Retinal pigment epithelial cell (primary cell): ENCODE measurements at regions not wholly inside any gene's neighbourhood (a gene's known extent, or its start where the extent isn't known, plus 50 kb on each side); places are given as distances from the start of the nearest gene placed in this dataset.
"Not testable (repeated sequence)": the region's sequence is repeated elsewhere in the genome, so short reads cannot be mapped to it uniquely, and the experiment has no call there.

Experiments
- DNase-seq: peaks from one replicate; pipeline ENCODE4 v3.0.0-alpha.2; 2010; ENCODE audit warnings: low read depth
- H3K4me3 ChIP-seq: 2 replicates; pipeline ENCODE4 v1.5.1; 2011; ENCODE audit warnings: mild to moderate bottlenecking, low read length, control low read depth, moderate library complexity
- TF ChIP-seq, protein P1 (sequence below): conservative IDR thresholded peaks from 2 replicates; pipeline ENCODE4 v1.5.1; 2011; ENCODE audit warnings: low read depth, low read length, control low read depth, inconsistent platforms

DNA sequence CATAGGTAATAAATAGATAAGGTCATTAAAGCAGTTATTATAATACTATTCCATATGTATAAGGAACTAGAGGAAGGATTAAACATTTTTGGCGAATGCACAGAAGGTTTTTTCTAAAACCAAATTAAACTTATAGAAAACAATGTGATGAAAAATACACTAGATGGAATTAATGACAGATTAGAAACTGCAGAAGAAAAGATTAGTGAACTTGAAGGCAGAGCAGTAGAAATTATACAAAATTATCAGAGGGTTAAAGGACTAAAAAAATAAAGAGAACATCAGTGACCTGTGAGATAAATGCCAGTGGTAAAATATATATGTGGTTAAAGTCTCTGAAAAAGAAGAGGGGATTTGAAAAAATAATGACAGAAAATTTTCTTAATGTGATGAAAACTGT, 74.0 kb downstream of the IGLL5 start:
- TF ChIP-seq, protein P1, sequence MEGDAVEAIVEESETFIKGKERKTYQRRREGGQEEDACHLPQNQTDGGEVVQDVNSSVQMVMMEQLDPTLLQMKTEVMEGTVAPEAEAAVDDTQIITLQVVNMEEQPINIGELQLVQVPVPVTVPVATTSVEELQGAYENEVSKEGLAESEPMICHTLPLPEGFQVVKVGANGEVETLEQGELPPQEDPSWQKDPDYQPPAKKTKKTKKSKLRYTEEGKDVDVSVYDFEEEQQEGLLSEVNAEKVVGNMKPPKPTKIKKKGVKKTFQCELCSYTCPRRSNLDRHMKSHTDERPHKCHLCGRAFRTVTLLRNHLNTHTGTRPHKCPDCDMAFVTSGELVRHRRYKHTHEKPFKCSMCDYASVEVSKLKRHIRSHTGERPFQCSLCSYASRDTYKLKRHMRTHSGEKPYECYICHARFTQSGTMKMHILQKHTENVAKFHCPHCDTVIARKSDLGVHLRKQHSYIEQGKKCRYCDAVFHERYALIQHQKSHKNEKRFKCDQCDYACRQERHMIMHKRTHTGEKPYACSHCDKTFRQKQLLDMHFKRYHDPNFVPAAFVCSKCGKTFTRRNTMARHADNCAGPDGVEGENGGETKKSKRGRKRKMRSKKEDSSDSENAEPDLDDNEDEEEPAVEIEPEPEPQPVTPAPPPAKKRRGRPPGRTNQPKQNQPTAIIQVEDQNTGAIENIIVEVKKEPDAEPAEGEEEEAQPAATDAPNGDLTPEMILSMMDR = no peak
- H3K4me3 ChIP-seq = no peak overlapping the region
- no peak for DNase-seq

DNA sequence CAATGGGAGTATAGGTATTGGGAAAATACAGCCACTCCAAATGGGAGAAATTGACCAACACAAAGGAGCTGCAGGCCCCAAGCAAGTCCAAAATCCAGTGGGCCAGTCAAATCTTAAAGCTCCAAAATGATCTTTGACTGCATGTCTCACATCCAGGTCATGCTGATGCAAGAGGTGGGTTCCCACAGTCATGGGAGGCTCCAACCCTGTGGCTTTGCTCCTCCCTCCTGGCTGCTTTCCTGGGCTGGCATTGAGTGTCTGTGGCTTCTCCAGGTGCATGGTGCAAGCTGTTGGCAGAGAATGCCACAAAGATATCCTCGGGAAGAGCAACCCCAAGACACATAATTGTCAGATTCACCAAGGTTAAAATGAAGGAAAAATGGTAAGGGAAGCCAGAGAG, 80.8 kb downstream of the IGLL5 start:
- H3K4me3 ChIP-seq = no peak overlapping the region
- TF ChIP-seq, protein P1 = no peak
- DNase-seq = no peak

DNA sequence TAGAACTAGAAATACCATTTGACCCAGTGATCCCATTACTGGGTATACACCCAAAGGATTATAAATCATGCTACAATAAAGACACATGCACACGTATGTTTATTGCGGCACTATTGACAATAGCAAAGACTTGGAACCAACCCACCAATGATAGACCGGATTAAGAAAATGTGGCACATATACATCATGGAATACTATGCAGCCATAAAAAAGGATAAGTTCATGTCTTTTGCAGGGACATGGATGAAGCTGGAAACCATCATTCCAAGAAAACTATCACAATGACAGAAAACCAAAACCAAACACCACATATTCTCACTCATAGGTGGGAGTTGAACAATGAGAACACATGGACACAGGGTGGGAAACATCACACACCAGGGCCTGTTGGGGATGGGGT, 85.0 kb downstream of the IGLL5 start:
- DNase-seq, H3K4me3 ChIP-seq: not testable (repeated sequence)

GRCh38 chr22:22973336-22973735, 85.7 kb downstream of the IGLL5 start:
- TF ChIP-seq, protein P1 = no peak
- no peak for DNase-seq
- no peak overlapping the region for H3K4me3 ChIP-seq

GRCh38 chr22:22974156-22974555, 86.5 kb downstream of the IGLL5 start:
- TF ChIP-seq, protein P1 = no peak
- H3K4me3 ChIP-seq = no peak overlapping the region
- no peak for DNase-seq

- DNase-seq = no peak
- H3K4me3 ChIP-seq = no peak overlapping the region
- TF ChIP-seq, protein P1 = no peak
Observed at GRCh38 chr22:22974795-22975580, 87.4 kb downstream of the IGLL5 start.

- TF ChIP-seq, protein P1 = no peak
- no peak for DNase-seq
Observed at GRCh38 chr22:22976033-22976922, 88.7 kb downstream of the IGLL5 start.

More at GRCh38 chr22:22976033-22976922, 88.7 kb downstream of the IGLL5 start:
- no peak overlapping the region for H3K4me3 ChIP-seq
